SIG-M5 treated with dmso at 0.1 percent for 504 hours (cell line): ENCODE measurements at regions not wholly inside any gene's neighbourhood (a gene's known extent, or its start where the extent isn't known, plus 50 kb on each side); places are given as distances from the start of the nearest gene placed in this dataset.
"Not testable (repeated sequence)": the region's sequence is repeated elsewhere in the genome, so short reads cannot be mapped to it uniquely, and the experiment has no call there.

Source experiments
- DNase-seq: peaks from one replicate; lab custom pipeline; 2025; ENCODE audit not compliant: unreplicated experiment; lab: John Stamatoyannopoulos, UW

- peak; percentile 75 for DNase-seq
Observed at GRCh38 chr5:81830596-81830995, 79.7 kb upstream of the SSBP2 start.

GRCh38 chr5:81829242-81829641 is 78.3 kb upstream of the SSBP2 start:
- peak; percentile 18 for DNase-seq

- DNase-seq = no peak
Observed at GRCh38 chr5:81827500-81827899, 76.6 kb upstream of the SSBP2 start.

GRCh38 chr5:81826128-81826527 is 75.2 kb upstream of the SSBP2 start:
- DNase-seq = no peak

GRCh38 chr5:81825237-81825636 is 74.3 kb upstream of the SSBP2 start:
- DNase-seq = no peak

- not testable (repeated sequence) for DNase-seq
Observed at GRCh38 chr5:81823736-81824135, 72.8 kb upstream of the SSBP2 start.

- DNase-seq = no peak
Observed at GRCh38 chr5:81820863-81821262, 70.0 kb upstream of the SSBP2 start.

- no peak for DNase-seq
Observed at GRCh38 chr5:81820318-81820636, 69.4 kb upstream of the SSBP2 start.

- DNase-seq = peak; percentile 11
Observed at GRCh38 chr5:81819556-81820317, 68.8 kb upstream of the SSBP2 start.

GRCh38 chr5:81817980-81818379 is 67.1 kb upstream of the SSBP2 start:
- no peak for DNase-seq

GRCh38 chr5:81817086-81817485 is 66.2 kb upstream of the SSBP2 start:
- no peak for DNase-seq

GRCh38 chr5:81815321-81815720 is 64.4 kb upstream of the SSBP2 start:
- no peak for DNase-seq

GRCh38 chr5:81808106-81808505 is 57.2 kb upstream of the SSBP2 start:
- DNase-seq = no peak

GRCh38 chr5:81805086-81805485 is 54.2 kb upstream of the SSBP2 start:
- no peak for DNase-seq

- DNase-seq = no peak
Observed at GRCh38 chr5:81803812-81804211, 52.9 kb upstream of the SSBP2 start.

- no peak for DNase-seq
Observed at GRCh38 chr5:81802625-81803024, 51.7 kb upstream of the SSBP2 start.

- DNase-seq = no peak
Observed at GRCh38 chr5:81802020-81802419, 51.1 kb upstream of the SSBP2 start.

- DNase-seq = peak; percentile 23
Observed at GRCh38 chr5:81800797-81801196, 49.9 kb upstream of the SSBP2 start.
